H1 (cell line): ENCODE measurements at regions not wholly inside any gene's neighbourhood (a gene's known extent, or its start where the extent isn't known, plus 50 kb on each side); places are given as distances from the start of the nearest gene placed in this dataset.

ENCODE experiments used
- CTCF ChIA-PET: fragments of 300-600 bp; sonication (Branson Sonifier 250); formaldehyde crosslinking; loops from one replicate; lab custom pipeline; 2021; ENCODE audit not compliant: partially characterized antibody; lab: Charles Lee
- POLR2A ChIA-PET: fragments of 300-600 bp; sonication (Branson Sonifier 250); formaldehyde crosslinking; loops from one replicate; lab custom pipeline; 2021; ENCODE audit warnings: inconsistent platforms; ENCODE audit not compliant: partially characterized antibody; lab: Charles Lee
- DNase-seq, 2 experiments: peaks; one replicate each; pipeline versions ENCODE4 v3.0.0 to v3.0.0-alpha.2; 2010 to 2022; ENCODE audit warnings: low spot score in 2 of 2, low read depth in 1 of 2, mixed read lengths in 1 of 2
- FAIRE-seq: peaks from 2 replicates; lab custom pipeline; 2011; peaks lifted over from hg19 to GRCh38; lab: Jason Lieb, UNC
- H2AFZ ChIP-seq: 2 replicates; pipeline ENCODE4 v1.8.1; 2012; ENCODE audit warnings: low read length, inconsistent platforms
- H2AK5ac ChIP-seq: 2 replicates; pipeline ENCODE4 v1.6.1; 2013; ENCODE audit warnings: low read depth, low read length
- H2BK120ac ChIP-seq: replicated peaks from 2 replicates; pipeline ENCODE3; 2013; ENCODE audit warnings: low read depth, low read length, inconsistent platforms
- H2BK12ac ChIP-seq: 2 replicates; pipeline ENCODE4 v1.6.1; 2013; ENCODE audit warnings: low read depth, low read length
- H2BK15ac ChIP-seq: 2 replicates; pipeline ENCODE4 v1.6.1; 2013; ENCODE audit warnings: low read length
- H2BK20ac ChIP-seq: 2 replicates; pipeline ENCODE4 v1.6.1; 2013; ENCODE audit warnings: low read length
- H2BK5ac ChIP-seq: 2 replicates; pipeline ENCODE4 v1.6.1; 2013; ENCODE audit warnings: low read depth, low read length
- H3K14ac ChIP-seq: 2 replicates; pipeline ENCODE4 v1.6.1; 2013; ENCODE audit warnings: inconsistent platforms; ENCODE audit not compliant: insufficient read length
- H3K18ac ChIP-seq: 2 replicates; pipeline ENCODE4 v1.6.1; 2013; ENCODE audit warnings: low read length; ENCODE audit errors: extremely low read depth
- H3K23ac ChIP-seq: 2 replicates; pipeline ENCODE4 v1.6.1; 2013; ENCODE audit warnings: inconsistent platforms; ENCODE audit not compliant: insufficient read length
- H3K23me2 ChIP-seq: 2 replicates; pipeline ENCODE4 v1.6.1; 2013; ENCODE audit warnings: low read depth, low read length
- H3K27ac ChIP-seq: 2 replicates; pipeline ENCODE4 v1.6.1; 2011; ENCODE audit warnings: low read depth, low read length, inconsistent platforms
- H3K27me3 ChIP-seq, 4 experiments: replicated peaks in 1 of 4; 1 replicate in 1 of 4; 2 replicates in 3 of 4; pipeline versions ENCODE4 v1.6.1 to v1.8.1; 2011 to 2013; ENCODE audit warnings: low read length in 3 of 4, mild to moderate bottlenecking in 3 of 4, inconsistent platforms in 2 of 4, mixed read lengths in 2 of 4, moderate library complexity in 1 of 4; ENCODE audit not compliant: control insufficient read depth in 3 of 4, insufficient read depth in 3 of 4; ENCODE audit errors: extremely low read depth in 1 of 4
- H3K36me3 ChIP-seq, 4 experiments: 2 replicates each; pipeline versions ENCODE4 v1.6.1 to v1.8.1; 2011 to 2013; ENCODE audit warnings: mild to moderate bottlenecking in 4 of 4, low read length in 3 of 4, moderate library complexity in 2 of 4, control low read depth in 1 of 4, inconsistent platforms in 1 of 4; ENCODE audit not compliant: insufficient read depth in 4 of 4, control insufficient read depth in 2 of 4
- H3K4ac ChIP-seq: replicated peaks from 2 replicates; pipeline ENCODE3; 2013; ENCODE audit warnings: low read length, low read depth, mixed read lengths, inconsistent platforms; ENCODE audit not compliant: insufficient read length
- H3K4me1 ChIP-seq, 4 experiments: replicated peaks in 1 of 4; 1 replicate in 1 of 4; 2 replicates in 3 of 4; pipeline versions ENCODE4 v1.6.1 to v1.8.1; 2011 to 2013; ENCODE audit warnings: low read length in 3 of 4, inconsistent platforms in 2 of 4, mixed read lengths in 1 of 4; ENCODE audit not compliant: insufficient read depth in 4 of 4, control insufficient read depth in 3 of 4
- H3K4me2 ChIP-seq, 2 experiments: 2 replicates each; pipeline versions ENCODE4 v1.6.1 to v1.8.1; 2011 to 2013; ENCODE audit warnings: low read depth in 2 of 2, low read length in 2 of 2, control low read depth in 1 of 2, inconsistent platforms in 1 of 2, mild to moderate bottlenecking in 1 of 2; ENCODE audit not compliant: insufficient read depth in 1 of 2
- H3K4me3 ChIP-seq, 4 experiments: fragments of 200-600, 300-600 bp in 1 of 4; sonication (generic), shearing (Covaris generic), sonication (Bioruptor Twin) in 1 of 4; 2 replicates each; pipeline versions ENCODE4 v1.5.1 to v1.8.1; 2011 to 2016; ENCODE audit warnings: low read length in 4 of 4, low read depth in 3 of 4, control low read depth in 2 of 4, inconsistent platforms in 2 of 4, mild to moderate bottlenecking in 2 of 4, mixed read lengths in 1 of 4, moderate library complexity in 1 of 4; ENCODE audit not compliant: insufficient read depth in 2 of 4; ENCODE audit errors: extremely low read depth in 1 of 4
- H3K56ac ChIP-seq: replicated peaks from 2 replicates; pipeline ENCODE3; 2013; ENCODE audit warnings: low read depth, mild to moderate bottlenecking, mixed read lengths, low read length, inconsistent platforms; ENCODE audit not compliant: insufficient read length
- H3K79me1 ChIP-seq: 2 replicates; pipeline ENCODE4 v1.6.1; 2013; ENCODE audit warnings: low read depth, low read length, control low read depth
- H3K79me2 ChIP-seq, 2 experiments: 2 replicates each; pipeline versions ENCODE4 v1.6.1 to v1.8.1; 2012 to 2013; ENCODE audit warnings: low read length in 2 of 2, mild to moderate bottlenecking in 2 of 2, inconsistent platforms in 1 of 2; ENCODE audit not compliant: insufficient read depth in 2 of 2, control insufficient read depth in 1 of 2
- H3K9ac ChIP-seq, 4 experiments: replicated peaks in 1 of 4; 1 replicate in 1 of 4; 2 replicates in 3 of 4; pipeline versions ENCODE4 v1.6.1 to v1.8.1; 2011 to 2013; ENCODE audit warnings: low read depth in 3 of 4, low read length in 3 of 4, control low read depth in 2 of 4, mild to moderate bottlenecking in 2 of 4, moderate library complexity in 2 of 4, inconsistent platforms in 1 of 4; ENCODE audit errors: extremely low read depth in 1 of 4
- H3K9me3 ChIP-seq, 2 experiments: 2 replicates each; pipeline versions ENCODE4 v1.6.1 to v1.8.1; 2012 to 2013; ENCODE audit warnings: mild to moderate bottlenecking in 2 of 2, moderate library complexity in 2 of 2, control low read depth in 1 of 2, inconsistent platforms in 1 of 2, low read depth in 1 of 2, low read length in 1 of 2, mixed read lengths in 1 of 2; ENCODE audit not compliant: insufficient read depth in 2 of 2
- H4K20me1 ChIP-seq, 2 experiments: replicated peaks in 1 of 2; 2 replicates each; pipeline versions ENCODE3 to v1.8.1; 2011 to 2013; ENCODE audit warnings: inconsistent platforms in 2 of 2, low read length in 2 of 2, mild to moderate bottlenecking in 1 of 2; ENCODE audit not compliant: insufficient read depth in 2 of 2, control insufficient read depth in 1 of 2
- H4K5ac ChIP-seq: 2 replicates; pipeline ENCODE4 v1.6.1; 2013; ENCODE audit warnings: low read length, low read depth, mixed read lengths, inconsistent platforms; ENCODE audit not compliant: insufficient read length
- H4K8ac ChIP-seq: 2 replicates; pipeline ENCODE4 v1.8.0; 2013; ENCODE audit warnings: mild to moderate bottlenecking, moderate library complexity, low read length, inconsistent platforms; ENCODE audit not compliant: insufficient read depth; ENCODE audit errors: extremely low read depth
- H4K91ac ChIP-seq: replicated peaks from 2 replicates; pipeline ENCODE3; 2013; ENCODE audit warnings: low read length, mixed read lengths, inconsistent platforms; ENCODE audit not compliant: insufficient read length
- CTBP2 ChIP-seq: IDR thresholded peaks from 2 replicates; pipeline ENCODE4 v1.7.0; 2011; ENCODE audit warnings: borderline replicate concordance, mild to moderate bottlenecking, moderate library complexity, mixed read lengths, low read length; ENCODE audit not compliant: insufficient read depth, insufficient read length
- EP300 ChIP-seq, 2 experiments: IDR thresholded peaks; 1 replicate in 1 of 2; 2 replicates in 1 of 2; pipeline ENCODE4 v1.6.1; 2011 to 2012; ENCODE audit warnings: low read depth in 2 of 2, low read length in 2 of 2, mild to moderate bottlenecking in 2 of 2, borderline replicate concordance in 1 of 2, inconsistent platforms in 1 of 2, moderate library complexity in 1 of 2
- FOSL1 ChIP-seq: IDR thresholded peaks from 2 replicates; pipeline ENCODE4 v1.6.1; 2011; ENCODE audit warnings: mild to moderate bottlenecking, low read depth, low read length, moderate library complexity; ENCODE audit not compliant: insufficient read depth
- PHF8 ChIP-seq: fragments of 200-600 bp; sonication (generic); conservative IDR thresholded peaks from 2 replicates; pipeline ENCODE4 v1.7.1; 2012; ENCODE audit warnings: low read depth, mild to moderate bottlenecking, inconsistent platforms, low read length, moderate library complexity
- POU5F1 ChIP-seq: IDR thresholded peaks from 2 replicates; pipeline ENCODE4 v1.6.1; 2011; ENCODE audit warnings: low read depth, mild to moderate bottlenecking, low read length, moderate library complexity
- SIRT6 ChIP-seq: IDR thresholded peaks from one replicate; pipeline ENCODE4 v1.7.1; 2012; ENCODE audit warnings: low read length, inconsistent platforms
- USF2 ChIP-seq: IDR thresholded peaks from 2 replicates; pipeline ENCODE4 v1.6.1; 2011; ENCODE audit warnings: low read length, improper control_type of control experiment
- ZNF274 ChIP-seq: IDR thresholded peaks from 2 replicates; pipeline ENCODE4 v1.7.0; 2012; ENCODE audit warnings: low read length, borderline replicate concordance; ENCODE audit errors: extremely low read depth
- WGBS, 2 experiments: shearing (Covaris generic) in 1 of 2; methylation state at CpG; one replicate each; pipeline versions ENCODE4 v1.1.6 to v1.1.7; 2013 to 2015; ENCODE audit warnings: low lambda C conversion rate in 2 of 2, mixed read lengths in 2 of 2, inconsistent platforms in 1 of 2, low coverage in 1 of 2, missing lambda C conversion rate in 1 of 2; ENCODE audit not compliant: insufficient replicate concordance in 2 of 2, insufficient coverage in 1 of 2, insufficient read length in 1 of 2; ENCODE audit errors: extremely low coverage in 1 of 2, missing lambda C conversion rate in 1 of 2; 5-methylcytosine and 5-hydroxymethylcytosine counted together

- DNase-seq, result no peak
- Histone ChIP-seq H2BK120ac (no peak overlapping the region), H3K4me3 (no peak overlapping the region), H3K79me2 (no peaks in the 10 kb centered on the region), H3K23ac (no peak overlapping the region), H4K91ac (no peak overlapping the region), H3K18ac (no peak overlapping the region), H2BK20ac (no peak overlapping the region), H4K8ac (no peak overlapping the region), H2AK5ac (no peak overlapping the region), H2BK12ac (no peak overlapping the region), H2BK15ac (no peak overlapping the region), H3K23me2 (no peaks in the 10 kb centered on the region), H3K27me3 (no peaks in the 10 kb centered on the region), H3K56ac (no peak overlapping the region), H4K5ac (no peak overlapping the region), H3K4me1 (no peaks in the 10 kb centered on the region), H3K4ac (no peak overlapping the region), H3K79me1 (no peaks in the 10 kb centered on the region), H3K14ac (no peak overlapping the region), H3K27ac (no peak overlapping the region), H4K20me1 (no peaks in the 10 kb centered on the region), H3K4me2 (no peak overlapping the region), H2BK5ac (no peak overlapping the region), H3K9me3 (no peaks in the 10 kb centered on the region), H3K36me3 (no peaks in the 10 kb centered on the region), H3K9ac (no peak overlapping the region), H2AFZ (peak overlapping the region; percentile 56; the same call in 1 of the 2 replicates)
- ChIA-PET POLR2A (no interaction called here), CTCF (no interaction called here)
- 83% methylated on average over 1 of the region's 1 CpG; no CpG with 5 or more reads in 1 of the 2 experiments for WGBS, 2 experiments
- no peak for TF ChIP-seq SIRT6
- TF ChIP-seq ZNF274, result no peak
- no peak for TF ChIP-seq FOSL1
- TF ChIP-seq EP300 (IDR thresholded peaks at IDR 0.05; ENCODE audit: borderline replicate concordance in 1 of 2, low read depth in 2 of 2, low read length in 2 of 2), result no peak
- TF ChIP-seq POU5F1, result no peak
- TF ChIP-seq CTBP2, result no peak
- no peak for TF ChIP-seq PHF8
- no peak for TF ChIP-seq USF2
- FAIRE-seq, result no peak
Observed at GRCh38 chr6:94124333-94124732, 705.0 kb upstream of the EPHA7 start.
